CD4-positive, alpha-beta T cell treated with Interleukin-1 beta for 1 hour (primary cell): ENCODE measurements at regions not wholly inside any gene's neighbourhood (a gene's known extent, or its start where the extent isn't known, plus 50 kb on each side); places are given as distances from the start of the nearest gene placed in this dataset.

Experiments
- DNase-seq, 2 donors: peaks; one replicate each; pipeline ENCODE4 v3.0.0-alpha.2; 2020 to 2022

DNA sequence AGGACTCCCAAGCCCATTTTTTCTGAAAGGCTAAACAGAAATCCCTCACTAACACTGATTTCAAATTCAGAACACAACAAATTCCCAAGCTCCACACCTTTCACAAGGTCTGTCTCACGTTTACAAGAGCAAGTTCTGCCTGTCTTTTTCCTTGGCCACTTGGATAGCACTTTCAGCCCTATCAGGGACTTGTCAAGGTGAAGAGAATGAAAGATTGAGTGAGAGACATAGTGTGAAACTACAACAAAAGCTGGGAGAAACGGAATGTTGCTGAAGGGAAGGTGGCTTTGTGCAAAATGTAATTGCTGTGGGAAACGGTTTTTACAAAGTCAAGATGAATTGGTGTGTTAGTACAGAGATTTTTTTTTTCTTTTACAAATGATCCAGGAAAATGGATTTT is 89.4 kb upstream of the GATA6 start:
- DNase-seq = no peak

DNA sequence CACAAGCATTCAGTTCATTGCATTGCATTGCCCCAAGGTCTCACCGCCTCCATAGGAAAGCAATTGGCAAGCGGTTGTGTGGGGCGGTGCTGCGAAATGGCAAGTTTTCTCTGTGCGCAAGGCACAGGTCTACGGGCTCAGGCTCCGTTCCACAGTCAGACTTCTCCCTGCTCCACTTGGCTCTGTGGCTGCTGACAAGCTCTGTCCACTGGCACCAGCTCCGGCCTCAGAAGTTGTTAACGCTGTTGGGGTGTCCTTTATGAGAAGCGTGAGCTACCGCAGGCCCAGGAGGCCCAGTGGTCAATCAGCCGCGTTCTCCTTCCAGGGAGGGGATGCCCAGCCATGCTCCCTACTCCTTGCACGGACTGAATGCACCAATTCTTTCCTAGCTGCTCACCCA is 87.0 kb upstream of the GATA6 start:
- no peak for DNase-seq

DNA sequence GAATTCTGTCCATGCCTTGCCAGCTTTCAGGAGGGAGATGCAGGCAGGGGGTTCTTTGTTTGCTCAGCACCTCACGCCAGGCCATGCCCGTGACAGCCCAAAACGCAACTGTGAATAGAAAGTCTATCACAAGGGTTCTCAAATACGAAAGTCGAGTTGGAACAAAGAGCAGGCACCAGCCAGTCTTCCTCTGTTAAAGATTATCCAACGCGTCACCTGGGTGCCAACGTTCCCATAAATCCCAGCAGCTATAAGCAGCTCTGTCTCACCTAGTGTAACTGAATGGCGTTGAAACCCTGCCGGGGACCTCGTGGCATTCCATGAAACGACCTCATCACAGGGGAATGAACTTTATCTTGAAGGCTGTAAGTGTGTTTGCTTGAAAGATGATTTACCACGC is 84.8 kb upstream of the GATA6 start:
- DNase-seq = no peak

DNA sequence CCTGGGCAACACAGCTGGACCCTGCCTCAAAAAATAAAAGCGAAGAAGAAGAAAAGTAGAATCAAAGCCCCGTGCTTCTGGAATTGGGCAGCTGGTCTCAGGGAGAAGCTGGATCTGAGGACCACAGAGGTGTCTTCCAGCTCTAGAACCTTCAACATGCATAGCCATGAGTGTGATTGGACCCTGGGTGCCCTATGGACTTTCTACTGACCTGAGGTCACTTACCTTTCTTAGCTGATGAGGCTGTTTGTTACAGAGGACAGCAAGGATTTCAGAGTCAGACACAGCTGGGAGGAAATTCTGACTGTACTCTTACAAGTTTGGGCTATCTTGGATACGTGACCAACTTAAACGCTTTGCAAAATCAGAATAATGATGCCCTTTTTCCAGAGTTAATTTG is 82.4 kb upstream of the GATA6 start:
- no peak for DNase-seq

DNA sequence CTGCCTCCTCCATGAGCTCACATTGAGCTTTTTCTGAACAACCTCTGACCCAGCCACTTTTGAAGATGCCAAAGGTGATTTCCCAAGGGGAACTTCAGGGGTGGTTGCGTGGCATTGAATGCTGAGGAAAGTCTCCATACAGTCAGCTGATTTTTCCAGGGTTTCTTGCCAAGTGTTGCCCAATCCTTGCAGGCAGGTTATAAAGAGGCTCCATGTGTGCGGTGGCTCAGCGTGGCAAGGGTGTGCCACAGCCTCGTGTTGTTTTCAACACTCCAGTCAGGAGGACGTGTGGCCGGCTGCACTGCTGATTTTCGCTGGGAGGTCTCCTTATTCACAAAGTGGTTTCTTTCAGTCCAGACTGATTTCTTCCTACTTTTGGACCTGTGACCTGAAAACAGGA is 81.4 kb upstream of the GATA6 start:
- DNase-seq = no peak

DNA sequence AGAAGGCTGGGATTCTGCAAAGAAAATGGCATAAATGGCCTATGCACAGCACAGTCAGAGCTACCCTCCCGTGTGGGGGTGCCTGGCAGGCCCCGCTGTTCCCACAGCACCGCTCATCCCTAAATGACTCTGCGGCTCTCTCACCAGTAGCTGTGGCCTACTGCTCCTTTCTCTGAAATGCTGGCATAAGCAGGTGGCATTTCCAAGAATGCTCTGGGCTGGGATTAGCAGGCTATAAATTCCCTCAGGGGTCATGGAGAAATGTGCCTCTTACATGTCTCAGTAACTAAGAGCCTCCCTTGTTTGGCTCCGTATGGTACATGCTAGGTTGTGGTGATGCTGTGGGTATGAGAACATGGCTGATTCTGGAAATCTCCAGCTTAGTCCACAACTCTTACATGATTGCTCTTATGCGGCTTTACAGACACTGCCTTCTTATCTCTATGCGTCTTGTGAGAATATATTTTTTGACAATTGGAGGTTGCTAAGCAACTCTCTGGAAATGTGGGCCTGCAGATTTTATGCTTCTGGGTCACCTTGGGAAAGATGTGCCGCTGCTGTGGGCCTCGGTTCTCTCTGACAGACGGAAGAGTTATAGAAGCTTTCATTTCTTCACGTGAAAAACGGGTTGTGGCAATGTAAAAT is 80.3 kb upstream of the GATA6 start:
- DNase-seq = no peak

DNA sequence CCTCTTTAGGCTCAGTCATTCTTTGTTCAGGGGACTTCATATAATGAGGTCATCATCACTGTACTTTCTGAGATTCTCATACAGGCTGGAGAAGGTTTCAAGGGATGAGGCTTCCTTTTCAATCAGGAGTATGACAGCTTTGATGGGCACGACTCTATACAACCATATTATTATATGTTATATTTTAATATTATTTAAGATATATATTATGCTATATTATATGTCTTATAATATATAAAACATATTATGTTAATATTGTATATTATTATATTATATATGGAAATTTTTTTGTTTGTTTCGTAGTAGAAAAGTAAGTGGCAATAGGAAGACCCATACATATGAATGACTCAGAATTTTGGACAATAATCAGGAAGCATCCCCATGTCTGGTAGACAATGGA is 78.0 kb upstream of the GATA6 start:
- DNase-seq = no peak

DNA sequence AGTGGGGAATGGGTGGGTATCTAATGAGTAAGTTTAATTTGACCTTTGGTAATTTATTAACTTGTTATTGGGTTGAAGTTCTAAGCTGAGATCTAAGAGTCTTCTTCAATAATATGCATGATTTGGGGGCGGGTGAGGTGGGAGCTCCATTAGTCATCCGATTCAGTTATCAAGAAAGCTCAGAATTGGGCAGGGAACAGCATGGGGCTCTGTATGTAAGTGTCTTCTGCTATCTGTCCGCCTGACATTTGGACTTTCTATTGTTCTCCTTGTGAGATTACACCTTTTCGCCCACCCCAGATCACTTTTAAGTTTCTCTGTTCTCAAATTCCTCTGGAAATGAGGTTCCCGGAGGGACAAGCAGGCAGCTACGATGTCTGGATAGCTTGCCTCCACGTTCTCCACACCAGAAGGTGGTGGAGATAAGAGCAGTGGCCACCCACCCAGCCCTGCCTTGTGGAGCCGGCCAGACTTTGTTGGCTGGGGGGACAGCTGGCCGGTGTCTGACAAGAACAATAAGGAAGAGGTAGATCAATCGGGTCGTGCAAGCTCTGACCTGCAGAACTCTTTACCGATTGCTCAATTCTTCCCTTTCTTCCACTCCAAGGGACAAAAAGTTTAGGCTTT is 75.5 kb upstream of the GATA6 start:
- DNase-seq = no peak

DNA sequence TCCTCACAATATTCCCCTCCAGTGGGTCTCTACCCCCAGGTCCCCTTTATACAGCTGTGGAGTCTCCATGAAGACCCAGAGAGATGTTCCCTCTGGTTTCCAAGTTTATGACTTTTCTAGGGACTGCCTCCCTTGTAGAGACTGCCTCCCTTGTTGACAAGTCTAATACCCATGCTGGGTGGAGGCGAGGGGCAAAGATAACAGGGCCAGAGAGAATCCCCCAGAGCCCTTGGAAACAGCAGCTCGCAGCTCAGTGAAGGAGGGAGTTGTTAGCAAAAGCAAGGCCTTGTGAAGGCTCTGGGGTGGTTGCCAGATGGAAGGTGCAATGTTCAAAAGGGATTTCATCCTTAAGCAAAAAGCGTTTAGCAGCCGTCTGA is 75.0 kb upstream of the GATA6 start:
- no peak for DNase-seq

DNA sequence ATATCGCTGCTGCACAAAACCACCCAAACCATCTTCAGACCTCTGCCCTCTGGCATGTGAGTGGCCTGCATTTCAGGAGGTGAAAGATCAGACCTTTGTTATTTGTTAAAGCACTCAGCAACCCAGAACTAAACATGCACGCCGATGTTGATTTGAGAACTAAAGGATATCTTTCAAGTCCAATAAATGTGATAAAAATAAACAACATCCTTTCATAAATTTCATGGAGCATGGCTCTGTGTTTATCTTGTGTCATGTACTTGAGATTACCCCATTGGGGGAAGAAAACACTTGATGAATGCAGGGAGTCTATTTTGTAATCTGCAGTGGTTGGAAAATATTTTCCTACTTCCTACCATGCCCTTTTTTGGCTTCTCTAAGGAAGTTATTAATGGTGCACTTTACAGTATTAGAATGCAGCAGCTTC is 70.8 kb upstream of the GATA6 start:
- no peak for DNase-seq

DNA sequence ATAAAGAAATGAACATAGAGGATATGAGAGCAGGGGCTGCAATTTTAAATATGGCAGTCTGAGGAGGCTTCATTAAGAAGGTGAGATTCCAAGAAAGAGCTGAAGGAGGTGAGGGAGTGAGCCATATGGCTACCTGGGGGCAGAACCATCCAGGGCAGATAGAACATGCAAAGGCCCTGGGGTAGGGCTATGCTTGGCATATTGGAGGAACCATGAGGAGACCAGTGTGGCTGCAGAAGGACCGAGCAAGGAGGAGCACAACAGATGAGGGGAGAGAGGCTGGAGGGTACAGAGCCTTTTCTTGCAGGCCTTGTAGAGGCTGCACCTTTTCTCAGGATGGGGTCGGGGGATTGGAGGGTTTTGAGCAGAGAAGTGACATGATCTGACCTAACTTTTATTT is 69.5 kb upstream of the GATA6 start:
- DNase-seq = no peak

DNA sequence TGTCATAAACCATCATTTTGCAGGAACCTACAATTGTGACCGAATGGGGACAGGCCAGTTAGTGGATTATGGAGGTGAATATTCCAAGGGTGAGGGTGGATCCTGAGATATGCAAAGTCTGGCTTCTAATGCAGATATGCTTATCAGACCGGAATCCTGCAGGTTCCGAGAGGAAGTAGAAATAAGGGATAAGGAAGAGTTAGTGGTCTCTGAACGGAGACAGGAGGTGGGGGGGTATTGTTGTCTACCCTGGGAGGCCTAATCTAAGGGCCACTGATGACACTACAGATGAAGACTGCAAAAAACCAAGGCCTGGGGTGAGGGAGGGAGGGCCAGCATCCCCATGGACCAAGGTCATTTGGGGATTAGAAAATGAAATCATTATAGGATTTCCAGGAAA is 67.7 kb upstream of the GATA6 start:
- no peak for DNase-seq

DNA sequence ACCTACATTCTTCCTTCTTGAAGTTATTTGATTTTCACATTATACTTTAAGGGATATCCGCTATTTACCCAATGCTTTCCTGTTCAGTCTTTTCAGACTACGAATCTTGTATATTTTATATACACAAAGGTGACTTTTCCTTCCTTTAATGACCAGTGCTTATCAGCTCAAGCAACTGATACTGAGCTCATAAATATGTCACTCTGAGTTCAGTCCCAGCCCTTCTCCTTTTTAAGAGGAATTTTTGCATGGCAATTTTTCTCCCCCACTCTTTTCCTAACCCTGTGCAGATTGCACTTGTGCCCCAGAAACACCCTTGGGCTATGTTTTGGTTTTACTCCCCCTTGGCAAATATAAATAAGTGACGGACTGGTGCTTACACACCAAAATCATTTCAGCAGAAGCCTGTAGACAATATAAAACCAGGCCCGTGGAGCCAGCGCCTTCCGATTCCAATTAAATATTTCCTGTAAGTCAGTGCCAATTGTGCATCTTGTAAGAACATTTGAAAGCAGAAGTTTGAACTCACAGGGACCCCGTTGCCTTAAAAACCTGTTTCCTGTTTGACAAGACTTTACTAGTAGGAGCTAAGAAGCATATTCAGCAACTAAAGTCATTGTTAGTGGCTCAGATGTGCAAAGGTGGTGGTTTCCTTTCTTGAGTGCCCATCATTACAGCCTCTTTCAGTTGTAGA is 66.3 kb upstream of the GATA6 start:
- DNase-seq = no peak

DNA sequence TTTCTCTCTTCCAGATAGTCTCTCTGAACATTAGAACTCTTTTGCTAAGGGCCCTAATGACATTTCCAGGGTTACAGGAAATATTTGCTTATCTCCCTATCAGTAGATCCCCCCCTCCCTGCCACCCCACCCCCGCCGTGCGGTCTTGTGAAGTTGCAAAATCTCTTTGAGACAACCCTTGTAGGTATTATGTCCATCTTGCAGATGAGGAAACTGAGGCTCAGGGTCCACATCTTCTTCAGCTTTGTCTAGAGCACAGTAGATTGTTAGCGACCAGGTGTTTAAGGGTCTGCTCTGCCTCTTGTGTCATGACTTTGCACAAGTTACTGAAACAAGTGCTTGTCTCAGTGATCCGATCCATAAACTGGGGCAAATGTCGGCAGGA is 65.8 kb upstream of the GATA6 start:
- DNase-seq = no peak

DNA sequence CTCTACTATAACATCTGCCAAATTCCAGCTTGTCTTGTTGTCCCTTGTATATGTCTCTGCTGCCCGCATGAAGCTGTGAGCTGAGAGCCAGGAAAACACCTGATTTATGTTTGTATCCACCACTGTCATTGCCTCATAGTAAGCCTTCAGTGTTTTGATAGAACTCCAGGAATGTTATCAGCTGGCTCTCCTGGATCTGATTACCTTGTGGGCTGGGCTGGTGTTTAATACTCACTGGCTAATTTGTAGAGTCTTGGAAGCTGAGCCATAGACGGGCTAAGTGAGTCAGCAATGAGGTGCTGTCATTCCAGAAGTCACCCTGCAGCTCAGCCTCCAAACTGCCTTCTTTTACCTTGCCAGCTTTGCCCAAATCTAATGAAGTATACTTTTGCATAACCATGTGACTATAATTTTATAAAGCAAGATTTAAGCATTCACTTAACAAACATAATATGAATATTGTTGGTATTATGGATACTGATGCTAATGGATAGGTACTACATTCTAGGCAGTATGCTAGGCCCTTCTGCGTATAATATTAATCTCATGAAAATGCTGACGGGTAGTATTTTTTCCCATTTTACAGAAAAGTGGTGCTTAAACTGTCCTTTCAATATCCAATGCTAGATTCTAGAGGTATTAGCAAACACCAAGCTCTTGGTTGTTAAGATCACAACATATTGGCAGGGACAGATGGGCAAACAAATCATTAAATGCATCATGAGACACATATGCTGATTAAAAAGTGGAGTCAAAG is 62.7 kb upstream of the GATA6 start:
- no peak for DNase-seq

DNA sequence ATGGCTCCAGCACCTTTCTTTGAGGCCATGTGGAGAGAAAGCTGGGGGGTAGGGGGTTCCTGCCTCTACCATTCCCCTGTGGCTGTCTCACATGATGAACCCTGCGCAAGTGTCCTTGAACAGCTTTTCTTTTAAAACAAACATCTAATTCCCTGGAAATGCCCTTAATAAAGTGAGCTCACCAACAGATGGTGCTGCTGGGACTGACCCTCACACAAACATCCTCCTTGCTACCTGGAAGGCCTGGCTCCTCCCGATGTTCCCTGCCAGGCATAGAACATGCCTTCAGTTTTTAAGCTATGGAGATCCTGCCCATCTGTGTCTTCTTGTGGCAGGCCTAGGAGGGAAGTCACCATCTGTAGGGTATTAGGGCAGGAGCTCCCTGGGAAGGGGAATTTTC is 60.7 kb upstream of the GATA6 start:
- no peak for DNase-seq

DNA sequence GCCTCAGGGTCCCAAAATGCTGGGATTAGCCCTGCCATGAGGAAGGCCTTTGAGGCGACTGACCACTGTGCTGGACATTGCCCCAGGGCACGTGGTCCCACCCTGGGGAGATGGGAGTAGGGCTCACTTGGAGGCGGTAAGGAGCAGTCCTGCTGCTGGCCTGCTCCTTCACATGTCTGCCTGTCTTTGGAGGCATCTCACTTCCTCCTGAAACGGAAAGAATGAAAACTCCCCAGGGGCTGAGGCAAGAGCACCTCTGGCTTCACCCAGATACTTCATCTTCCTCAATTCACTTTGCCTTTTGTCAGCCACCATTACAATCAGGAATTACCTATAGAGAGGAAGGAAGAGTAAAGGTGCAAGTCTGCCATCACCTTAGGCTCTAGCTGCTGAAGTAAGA is 59.9 kb upstream of the GATA6 start:
- DNase-seq = no peak

DNA sequence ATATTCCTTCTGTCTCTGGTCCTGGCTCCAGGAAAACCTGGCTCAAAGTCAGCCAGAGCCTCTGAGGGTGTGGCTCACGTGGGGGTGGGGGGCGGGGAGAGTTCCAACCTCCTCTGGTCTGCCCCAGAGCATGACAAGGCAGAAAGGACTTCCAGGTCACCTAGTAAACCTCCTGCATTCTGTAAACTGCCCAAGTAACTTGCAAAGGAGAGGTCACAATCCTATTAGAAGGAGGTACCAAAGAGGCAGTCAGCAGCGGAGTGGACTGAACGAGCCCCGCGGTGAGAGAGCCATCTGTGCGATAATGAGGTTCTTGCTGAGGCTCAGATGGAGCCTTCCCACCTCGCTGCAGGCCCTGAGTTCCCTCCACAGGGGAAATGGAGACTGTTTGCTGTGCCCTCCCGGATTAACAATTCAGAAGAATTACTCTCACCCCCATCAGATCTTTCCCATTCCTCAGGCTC is 58.9 kb upstream of the GATA6 start:
- DNase-seq = no peak

DNA sequence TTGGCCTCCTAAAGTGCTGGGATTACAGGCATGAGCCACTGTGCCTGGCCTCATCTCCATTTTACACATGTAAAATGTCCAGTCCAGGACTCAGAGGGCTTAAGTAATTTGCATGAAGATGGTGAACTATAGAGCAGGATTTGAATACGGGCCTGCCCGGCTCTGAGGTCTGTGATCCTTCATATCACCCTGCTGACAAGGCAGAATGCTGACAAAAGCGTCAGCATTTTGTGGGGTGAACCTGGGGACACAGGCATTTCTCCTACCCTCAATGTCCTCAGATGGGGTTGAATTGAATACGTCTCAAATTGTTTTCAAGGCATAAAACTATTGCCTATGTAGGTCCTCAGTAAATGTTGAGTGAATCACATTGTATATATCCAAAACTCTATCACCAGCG is 57.2 kb upstream of the GATA6 start:
- no peak for DNase-seq

DNA sequence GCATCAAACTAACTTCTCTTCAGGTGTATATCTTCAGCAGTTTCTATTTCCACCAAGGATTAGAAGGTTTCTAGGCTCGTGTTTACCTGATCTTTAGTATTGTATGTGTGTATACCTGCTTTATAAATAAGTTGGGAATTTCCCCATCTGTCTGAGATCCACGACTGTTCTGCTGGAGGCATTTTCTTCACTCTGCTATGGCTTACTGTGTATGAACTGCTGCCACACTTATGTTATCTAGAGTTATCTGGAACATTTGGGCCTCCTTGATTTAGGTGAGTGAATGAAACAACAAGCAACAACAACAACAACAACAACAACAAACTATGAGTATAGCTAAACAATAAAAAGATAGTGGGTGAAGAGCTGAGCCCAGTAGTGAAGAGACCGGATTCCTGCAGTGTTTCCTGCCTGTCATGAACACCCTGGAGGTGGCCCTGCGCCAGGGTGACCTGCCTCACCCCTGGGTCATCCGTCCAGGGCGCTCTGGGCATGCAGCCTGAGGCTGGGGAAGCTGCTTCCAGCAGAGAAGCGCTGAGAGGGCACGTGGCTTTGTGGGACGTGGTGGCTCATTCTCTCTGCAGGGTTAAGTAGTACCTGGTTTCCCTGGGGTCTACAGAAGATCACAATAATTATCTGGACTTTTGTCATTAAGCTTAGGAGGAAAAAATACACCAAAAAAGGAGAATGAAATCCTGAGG is 56.1 kb upstream of the GATA6 start:
- DNase-seq = no peak

DNA sequence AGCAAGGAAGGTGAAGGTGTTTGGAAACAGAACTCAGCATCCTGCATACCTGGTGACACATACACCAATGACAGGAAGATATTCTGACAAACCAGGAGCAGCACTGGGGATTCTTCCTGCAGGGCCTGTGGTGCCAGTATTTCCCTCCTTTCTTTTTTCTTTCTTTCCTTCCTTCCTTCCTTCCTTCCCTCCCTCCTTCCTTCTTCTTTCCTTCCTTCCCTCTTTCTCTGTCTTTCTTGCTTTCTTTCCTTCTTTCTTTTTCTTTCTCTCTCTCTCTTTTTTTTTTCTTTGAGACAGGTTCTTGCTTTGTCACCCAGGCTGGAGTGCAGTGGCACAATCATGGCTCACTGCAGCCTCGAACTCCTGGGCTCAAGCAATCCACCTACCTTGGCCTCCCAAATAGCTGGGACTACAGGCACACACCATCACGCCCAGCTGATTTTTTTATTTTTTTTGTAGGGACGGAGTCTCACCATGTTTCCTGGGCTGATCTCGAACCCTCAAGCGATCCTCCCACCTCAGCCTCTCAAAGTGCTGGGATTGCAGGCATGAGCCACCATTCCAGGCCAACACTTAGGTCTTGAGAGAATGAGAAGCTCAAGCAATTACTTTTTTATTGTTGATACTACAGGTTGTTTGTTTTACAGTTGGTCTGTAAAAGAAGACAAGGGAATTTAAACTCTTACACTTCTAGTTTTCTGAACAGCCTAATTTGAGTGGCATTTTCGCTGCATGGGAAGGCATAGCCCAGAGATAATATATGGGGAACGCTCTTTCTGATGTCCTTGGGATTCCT is 54.7 kb upstream of the GATA6 start:
- DNase-seq = no peak

DNA sequence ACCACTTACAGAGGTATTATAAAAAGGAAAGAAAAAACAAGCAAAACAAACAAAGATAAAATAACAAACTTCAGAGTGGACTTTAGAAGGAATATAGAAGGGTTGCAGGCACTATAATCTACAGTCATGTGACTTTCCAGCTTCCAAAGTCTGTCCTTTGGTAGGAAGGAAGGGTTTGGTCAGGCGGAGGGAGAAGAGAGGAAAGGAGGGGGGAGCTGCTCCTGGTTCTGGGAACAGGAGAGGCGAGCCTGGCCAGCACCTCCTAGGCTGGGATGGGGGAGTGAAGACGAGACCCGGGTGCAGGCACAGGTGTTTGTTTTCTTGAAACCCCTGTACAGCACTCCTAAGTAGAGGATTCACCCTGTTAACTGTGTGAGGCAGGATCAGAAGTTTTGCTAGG is 53.8 kb upstream of the GATA6 start:
- DNase-seq = no peak
